Transverse colon (tissue), 4 donors: ENCODE measurements at regions not wholly inside any gene's neighbourhood (a gene's known extent, or its start where the extent isn't known, plus 50 kb on each side); places are given as distances from the start of the nearest gene placed in this dataset.
"Not testable (repeated sequence)": the region's sequence is repeated elsewhere in the genome, so short reads cannot be mapped to it uniquely, and the experiment has no call there.

ENCODE experiments used
- DNase-seq: peaks from one replicate; pipeline ENCODE4 v3.0.0-alpha.2; 2019
- H3K27ac ChIP-seq, 4 donors: fragments of 200-600 bp; sonication (generic); 2 replicates each; pipeline ENCODE4 v1.5.1; 2016 to 2018; ENCODE audit warnings: inconsistent platforms in 4 of 4
- H3K27me3 ChIP-seq: fragments of 200-600 bp; sonication (generic); 2 replicates; pipeline ENCODE4 v1.5.1; 2017; ENCODE audit warnings: inconsistent platforms
- H3K36me3 ChIP-seq, 4 donors: fragments of 200-600 bp; sonication (generic); 2 replicates each; pipeline ENCODE4 v1.5.1; 2017 to 2019; ENCODE audit warnings: inconsistent platforms in 4 of 4
- H3K4me1 ChIP-seq, 4 donors: fragments of 200-600 bp; sonication (generic); 2 replicates each; pipeline ENCODE4 v1.5.1; 2017 to 2020; ENCODE audit warnings: inconsistent platforms in 4 of 4
- H3K4me3 ChIP-seq, 4 donors: fragments of 200-600 bp; sonication (generic); 1 replicate in 1 of 4; 2 replicates in 3 of 4; pipeline versions ENCODE4 v1.5.1 to v1.6.1; 2017 to 2019; ENCODE audit warnings: inconsistent platforms in 4 of 4
- H3K9me3 ChIP-seq, 2 donors: fragments of 200-600 bp; sonication (generic); 2 replicates each; pipeline ENCODE4 v1.5.1; 2017 to 2019; ENCODE audit warnings: inconsistent platforms in 2 of 2
- EP300 ChIP-seq: sonication (generic); formaldehyde crosslinking; IDR thresholded peaks from one replicate; pipeline ENCODE4 v1.6.1; 2017; ENCODE audit warnings: antibody characterized with exemption, low read depth
- POLR2A ChIP-seq: fragments of 450-650 bp; IDR thresholded peaks from one replicate; pipeline ENCODE4 v1.6.1; 2016; ENCODE audit warnings: antibody characterized with exemption, mild to moderate bottlenecking, moderate library complexity
- POLR2AphosphoS5 ChIP-seq, 3 donors: sonication (generic); formaldehyde crosslinking; IDR thresholded peaks; one replicate each; pipeline ENCODE4 v1.6.1; 2016; ENCODE audit warnings: antibody characterized with exemption in 3 of 3
- WGBS, 2 donors: methylation state at CpG; one replicate each; pipeline ENCODE4 v1.1.5; 2018; ENCODE audit warnings: low coverage in 1 of 2; 5-methylcytosine and 5-hydroxymethylcytosine counted together
- in situ Hi-C, 4 donors: fragments of 200-750 bp; cut with MboI; loops; one replicate each; pipeline versions ENCODE4 v1.15.0 to v1.15.1; 2017; ENCODE audit warnings: low sequenced_read_pairs in 3 of 4, low pct_ligation_motif_present in 1 of 4, low pct_unique_long_range_greater_than_20kb in 1 of 4
- intact Hi-C: fragments of 100-400 bp; cut with DNase I; formaldehyde crosslinking; loops from one replicate; pipeline ENCODE4 v1.15.1; 2023; ENCODE audit warnings: low total_unique reads
- TF ChIP-seq, protein P1 (sequence below), 5 experiments: fragments of 200-600 bp in 3 of 5; fragments of 450-650 bp in 2 of 5; sonication (generic) in 3 of 5; IDR thresholded peaks; 1 replicate in 2 of 5; 2 replicates in 3 of 5; pipeline ENCODE4 v1.5.1; 2016 to 2017; ENCODE audit warnings: antibody characterized with exemption in 5 of 5, inconsistent platforms in 3 of 5, mild to moderate bottlenecking in 2 of 5, moderate library complexity in 1 of 5

DNA sequence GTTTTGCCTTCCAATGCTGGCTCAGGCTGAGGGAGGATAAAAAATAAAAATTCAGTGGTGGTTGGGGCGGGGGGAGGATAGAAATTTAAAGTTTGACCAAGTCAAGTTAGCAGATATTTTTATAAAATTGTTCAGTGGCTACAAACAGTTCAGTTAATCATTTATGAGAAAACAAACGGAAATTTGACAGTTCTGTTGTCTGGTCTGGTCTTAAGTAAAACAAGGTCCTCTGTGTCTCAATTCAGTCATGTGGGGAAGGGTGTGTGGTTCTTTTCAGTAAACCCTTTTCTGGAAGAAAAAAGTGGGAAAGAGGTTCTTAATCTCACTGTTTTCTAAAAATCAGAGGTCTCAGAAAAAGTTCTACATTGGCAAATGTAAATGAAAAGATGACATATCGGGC, 409.1 kb upstream of the SPANXN4 start:
- H3K27ac ChIP-seq = no peak overlapping the region
- no peaks in the 10 kb centered on the region for H3K27me3 ChIP-seq
- no peaks in the 10 kb centered on the region for H3K4me1 ChIP-seq
- H3K4me3 ChIP-seq = no peak overlapping the region
- no peak for DNase-seq
- no peaks in the 10 kb centered on the region for H3K36me3 ChIP-seq
- 41 to 78% methylated on average over 2 to 3 of the region's 3 CpGs for WGBS, 2 donors
- H3K9me3 ChIP-seq = no peaks in the 10 kb centered on the region
- TF ChIP-seq POLR2AphosphoS5 (IDR thresholded peaks at IDR 0.05) (no peak), EP300 (no peak), POLR2A (no peak)
- TF ChIP-seq, protein P1, sequence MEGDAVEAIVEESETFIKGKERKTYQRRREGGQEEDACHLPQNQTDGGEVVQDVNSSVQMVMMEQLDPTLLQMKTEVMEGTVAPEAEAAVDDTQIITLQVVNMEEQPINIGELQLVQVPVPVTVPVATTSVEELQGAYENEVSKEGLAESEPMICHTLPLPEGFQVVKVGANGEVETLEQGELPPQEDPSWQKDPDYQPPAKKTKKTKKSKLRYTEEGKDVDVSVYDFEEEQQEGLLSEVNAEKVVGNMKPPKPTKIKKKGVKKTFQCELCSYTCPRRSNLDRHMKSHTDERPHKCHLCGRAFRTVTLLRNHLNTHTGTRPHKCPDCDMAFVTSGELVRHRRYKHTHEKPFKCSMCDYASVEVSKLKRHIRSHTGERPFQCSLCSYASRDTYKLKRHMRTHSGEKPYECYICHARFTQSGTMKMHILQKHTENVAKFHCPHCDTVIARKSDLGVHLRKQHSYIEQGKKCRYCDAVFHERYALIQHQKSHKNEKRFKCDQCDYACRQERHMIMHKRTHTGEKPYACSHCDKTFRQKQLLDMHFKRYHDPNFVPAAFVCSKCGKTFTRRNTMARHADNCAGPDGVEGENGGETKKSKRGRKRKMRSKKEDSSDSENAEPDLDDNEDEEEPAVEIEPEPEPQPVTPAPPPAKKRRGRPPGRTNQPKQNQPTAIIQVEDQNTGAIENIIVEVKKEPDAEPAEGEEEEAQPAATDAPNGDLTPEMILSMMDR (IDR thresholded peaks at IDR 0.05) = no peak
- intact Hi-C loops (no loop called here), in situ Hi-C loops (no loop called here)

DNA sequence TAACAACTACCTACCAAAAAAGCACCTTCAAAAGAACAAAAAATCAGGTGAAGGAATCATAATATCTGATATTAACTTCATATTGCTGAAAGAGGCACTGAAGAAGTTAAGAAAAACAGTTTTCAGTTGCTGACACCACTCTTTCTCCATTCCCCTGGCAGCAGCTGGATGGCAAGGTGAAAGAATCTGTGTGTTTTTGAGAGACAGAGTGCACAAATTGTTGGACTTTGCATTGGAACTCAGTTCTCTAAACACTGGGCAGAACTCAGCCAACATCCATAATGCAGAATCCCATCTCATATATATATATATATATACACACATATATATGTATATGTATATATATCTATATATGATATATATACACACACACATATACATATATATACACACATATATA, 408.3 kb upstream of the MAGEC2 start:
- no peaks in the 10 kb centered on the region for H3K4me1 ChIP-seq
- no peak overlapping the region for H3K27ac ChIP-seq
- TF ChIP-seq, protein P1 (IDR thresholded peaks at IDR 0.05) = no peak
- no peak for TF ChIP-seq EP300
- no peak for DNase-seq
- no peaks in the 10 kb centered on the region for H3K9me3 ChIP-seq
- intact Hi-C loops = no loop called here
- no peaks in the 10 kb centered on the region for H3K27me3 ChIP-seq
- H3K4me3 ChIP-seq = no peak overlapping the region
- H3K36me3 ChIP-seq = no peaks in the 10 kb centered on the region
- in situ Hi-C loops = no loop called here

DNA sequence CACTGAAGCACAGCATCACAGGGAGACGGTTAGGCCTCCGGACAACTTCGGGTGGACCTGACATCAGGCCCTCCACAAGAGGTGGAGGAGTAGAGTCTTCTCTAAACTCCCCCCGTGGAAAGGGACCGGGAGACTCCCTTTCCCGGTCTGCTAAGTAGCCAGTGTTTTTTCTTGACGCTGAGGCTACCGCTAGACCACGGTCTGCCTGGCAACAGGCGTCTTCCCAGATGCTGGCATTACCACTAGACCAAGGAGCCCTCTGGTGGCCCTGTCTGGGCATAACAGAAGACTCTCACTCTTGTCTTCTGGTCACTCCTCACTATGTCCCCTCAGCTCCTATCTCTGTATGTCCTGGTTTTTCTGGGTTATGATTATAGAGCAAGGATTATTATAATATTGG, 401.5 kb upstream of the MAGEC2 start:
- intact Hi-C loops, H3K9me3 ChIP-seq, H3K27me3 ChIP-seq, H3K36me3 ChIP-seq, in situ Hi-C loops, H3K27ac ChIP-seq, H3K4me1 ChIP-seq, H3K4me3 ChIP-seq: not testable (repeated sequence)
- peak; percentile 7 for DNase-seq
- 76% methylated on average over 10 of the region's 10 CpGs; no CpG with 5 or more reads in 1 of the 2 donors for WGBS, 2 donors

DNA sequence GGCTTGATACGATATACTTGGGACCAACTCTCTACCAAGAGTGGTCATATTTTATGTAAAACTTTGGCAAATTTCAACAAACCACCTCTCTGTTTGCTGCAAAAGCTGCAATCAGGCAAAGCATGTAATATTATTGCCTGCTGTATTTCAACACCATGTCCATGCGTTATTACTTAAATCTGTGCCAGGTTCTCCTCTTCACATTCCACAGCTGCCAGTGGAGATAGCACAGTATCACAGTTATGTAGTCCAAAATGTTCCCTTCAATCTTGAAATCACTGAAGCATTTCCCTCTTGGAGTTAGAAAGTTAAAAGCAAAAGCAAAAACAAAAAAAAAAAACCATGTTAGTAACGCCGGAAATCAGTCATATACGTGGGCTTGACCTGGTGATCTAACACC, 396.7 kb upstream of the MAGEC2 start:
- no peak for DNase-seq
- H3K27me3 ChIP-seq = no peaks in the 10 kb centered on the region
- no peak overlapping the region for H3K4me3 ChIP-seq
- 50 to 80% methylated on average over 2 to 5 of the region's 5 CpGs for WGBS, 2 donors
- no peak for TF ChIP-seq EP300
- TF ChIP-seq POLR2AphosphoS5 (IDR thresholded peaks at IDR 0.05) = no peak
- TF ChIP-seq, protein P1 (IDR thresholded peaks at IDR 0.05) = no peak
- TF ChIP-seq POLR2A = no peak
- intact Hi-C loops (no loop called here), in situ Hi-C loops (no loop called here)
- H3K36me3 ChIP-seq = no peaks in the 10 kb centered on the region
- H3K27ac ChIP-seq = no peak overlapping the region
- H3K9me3 ChIP-seq = no peaks in the 10 kb centered on the region
- no peaks in the 10 kb centered on the region for H3K4me1 ChIP-seq

DNA sequence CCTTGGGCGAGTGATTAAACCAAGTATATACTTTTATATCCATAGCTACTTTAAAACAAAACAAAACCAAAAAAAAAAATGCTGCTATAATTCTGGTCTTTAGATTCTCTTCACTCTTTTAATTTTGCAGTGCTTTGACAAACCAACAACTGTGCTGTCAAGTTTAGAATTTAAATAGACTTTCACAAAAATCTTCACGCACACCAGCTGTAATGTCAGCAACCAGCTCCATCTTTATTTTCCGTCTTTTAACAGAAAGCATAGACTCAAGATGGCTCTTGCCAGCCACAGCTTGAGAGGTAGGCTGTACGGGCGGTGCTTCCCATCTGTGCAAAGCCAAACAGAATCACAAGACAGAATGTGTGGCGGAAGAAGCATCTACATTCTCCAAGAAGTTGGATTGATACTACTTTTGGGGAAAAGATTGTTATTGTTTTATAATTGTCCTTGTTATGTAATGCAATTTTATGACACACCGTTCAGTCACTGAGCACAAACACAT, 388.3 kb upstream of the MAGEC2 start:
- TF ChIP-seq POLR2A = no peak
- TF ChIP-seq POLR2AphosphoS5 (IDR thresholded peaks at IDR 0.05) = no peak
- TF ChIP-seq EP300 = no peak
- TF ChIP-seq, protein P1 (IDR thresholded peaks at IDR 0.05) = no peak
- H3K36me3 ChIP-seq = no peaks in the 10 kb centered on the region
- intact Hi-C loops (no loop called here), in situ Hi-C loops (no loop called here)
- no peak overlapping the region for H3K4me3 ChIP-seq
- DNase-seq = no peak
- H3K9me3 ChIP-seq = no peaks in the 10 kb centered on the region
- WGBS, 2 donors = 79 to 90% methylated on average over 3 to 7 of the region's 7 CpGs
- H3K27ac ChIP-seq = no peak overlapping the region
- no peaks in the 10 kb centered on the region for H3K4me1 ChIP-seq
- no peaks in the 10 kb centered on the region for H3K27me3 ChIP-seq
